ENCODE measurements at regions not wholly inside any gene's neighbourhood (a gene's known extent, or its start where the extent isn't known, plus 50 kb on each side); places are given as distances from the start of the nearest gene placed in this dataset.
"Not testable (repeated sequence)": the region's sequence is repeated elsewhere in the genome, so short reads cannot be mapped to it uniquely, and the experiment has no call there.

- no peak overlapping the region for H3K9ac ChIP-seq (ENCODE audit: low read length)
- no peaks in the 10 kb centered on the region for H3K36me3 ChIP-seq (ENCODE audit: control insufficient read depth, low read depth, low read length)
- no peak overlapping the region for H3K4me3 ChIP-seq (ENCODE audit: low read length)
- H3K9me3 ChIP-seq (ENCODE audit: control insufficient read depth, low read depth, low read length): no peaks in the 10 kb centered on the region
- no peaks in the 10 kb centered on the region for H3K27me3 ChIP-seq (ENCODE audit: control insufficient read depth, insufficient read depth, low read length)
- no peak overlapping the region for H3K27ac ChIP-seq (ENCODE audit: low read length)
- peaks cover under 1% of the 10 kb centered on the region for H3K4me1 ChIP-seq (ENCODE audit: control insufficient read depth, low read depth, low read length)
These were observed 235.6 kb upstream of the RBBP8 start for GRCh38 chr18:22697561-22697960.

GRCh38 chr18:22698711-22699110 is 234.4 kb upstream of the RBBP8 start:
- no peak overlapping the region for H3K4me3 ChIP-seq (ENCODE audit: low read length)
- H3K27ac ChIP-seq (ENCODE audit: low read length): no peak overlapping the region
- no peaks in the 10 kb centered on the region for H3K27me3 ChIP-seq (ENCODE audit: control insufficient read depth, insufficient read depth, low read length)
- no peaks in the 10 kb centered on the region for H3K4me1 ChIP-seq (ENCODE audit: control insufficient read depth, low read depth, low read length)
- no peak overlapping the region for H3K9ac ChIP-seq (ENCODE audit: low read length)
- no peaks in the 10 kb centered on the region for H3K36me3 ChIP-seq (ENCODE audit: control insufficient read depth, low read depth, low read length)
- no peaks in the 10 kb centered on the region for H3K9me3 ChIP-seq (ENCODE audit: control insufficient read depth, low read depth, low read length)

- H3K4me1 ChIP-seq (ENCODE audit: control insufficient read depth, low read depth, low read length): no peaks in the 10 kb centered on the region
- H3K9ac ChIP-seq (ENCODE audit: low read length): no peak overlapping the region
- no peak overlapping the region for H3K27ac ChIP-seq (ENCODE audit: low read length)
- no peaks in the 10 kb centered on the region for H3K36me3 ChIP-seq (ENCODE audit: control insufficient read depth, low read depth, low read length)
- H3K9me3 ChIP-seq (ENCODE audit: control insufficient read depth, low read depth, low read length): no peaks in the 10 kb centered on the region
- H3K4me3 ChIP-seq (ENCODE audit: low read length): no peak overlapping the region
- no peaks in the 10 kb centered on the region for H3K27me3 ChIP-seq (ENCODE audit: control insufficient read depth, insufficient read depth, low read length)
These were observed 233.5 kb upstream of the RBBP8 start for GRCh38 chr18:22699629-22700028.

- Histone ChIP-seq H3K36me3 (ENCODE audit: control insufficient read depth, low read depth, low read length) (no peaks in the 10 kb centered on the region), H3K9me3 (ENCODE audit: control insufficient read depth, low read depth, low read length) (no peaks in the 10 kb centered on the region), H3K27ac (ENCODE audit: low read length) (no peak overlapping the region), H3K4me1 (ENCODE audit: control insufficient read depth, low read depth, low read length) (no peaks in the 10 kb centered on the region), H3K4me3 (ENCODE audit: low read length) (no peak overlapping the region), H3K9ac (ENCODE audit: low read length) (no peak overlapping the region), H3K27me3 (ENCODE audit: control insufficient read depth, insufficient read depth, low read length) (no peaks in the 10 kb centered on the region)
These were observed 232.2 kb upstream of the RBBP8 start for GRCh38 chr18:22700920-22701319.

GRCh38 chr18:22701326-22701725 is 231.8 kb upstream of the RBBP8 start:
- Histone ChIP-seq H3K4me3 (ENCODE audit: low read length) (no peak overlapping the region), H3K9ac (ENCODE audit: low read length) (no peak overlapping the region), H3K9me3 (ENCODE audit: control insufficient read depth, low read depth, low read length) (no peaks in the 10 kb centered on the region), H3K4me1 (ENCODE audit: control insufficient read depth, low read depth, low read length) (no peaks in the 10 kb centered on the region), H3K27ac (ENCODE audit: low read length) (no peak overlapping the region), H3K27me3 (ENCODE audit: control insufficient read depth, insufficient read depth, low read length) (no peaks in the 10 kb centered on the region), H3K36me3 (ENCODE audit: control insufficient read depth, low read depth, low read length) (no peaks in the 10 kb centered on the region)

GRCh38 chr18:22701795-22702194 is 231.3 kb upstream of the RBBP8 start:
- H3K4me3 ChIP-seq (ENCODE audit: low read length): no peak overlapping the region
- H3K36me3 ChIP-seq (ENCODE audit: control insufficient read depth, low read depth, low read length): no peaks in the 10 kb centered on the region
- no peaks in the 10 kb centered on the region for H3K9me3 ChIP-seq (ENCODE audit: control insufficient read depth, low read depth, low read length)
- no peaks in the 10 kb centered on the region for H3K4me1 ChIP-seq (ENCODE audit: control insufficient read depth, low read depth, low read length)
- H3K9ac ChIP-seq (ENCODE audit: low read length): no peak overlapping the region
- H3K27ac ChIP-seq (ENCODE audit: low read length): no peak overlapping the region
- no peaks in the 10 kb centered on the region for H3K27me3 ChIP-seq (ENCODE audit: control insufficient read depth, insufficient read depth, low read length)

- Histone ChIP-seq H3K27me3 (ENCODE audit: control insufficient read depth, insufficient read depth, low read length) (no peaks in the 10 kb centered on the region), H3K9ac (ENCODE audit: low read length) (no peak overlapping the region), H3K36me3 (ENCODE audit: control insufficient read depth, low read depth, low read length) (no peaks in the 10 kb centered on the region), H3K4me1 (ENCODE audit: control insufficient read depth, low read depth, low read length) (no peaks in the 10 kb centered on the region), H3K4me3 (ENCODE audit: low read length) (no peak overlapping the region), H3K9me3 (ENCODE audit: control insufficient read depth, low read depth, low read length) (no peaks in the 10 kb centered on the region), H3K27ac (ENCODE audit: low read length) (no peak overlapping the region)
These were observed 230.3 kb upstream of the RBBP8 start for GRCh38 chr18:22702806-22703205.

GRCh38 chr18:22703883-22704585 is 229.1 kb upstream of the RBBP8 start:
- Histone ChIP-seq H3K4me3 (ENCODE audit: low read length) (no peak overlapping the region), H3K9me3 (ENCODE audit: control insufficient read depth, low read depth, low read length) (no peaks in the 10 kb centered on the region), H3K4me1 (ENCODE audit: control insufficient read depth, low read depth, low read length) (no peaks in the 10 kb centered on the region), H3K27me3 (ENCODE audit: control insufficient read depth, insufficient read depth, low read length) (no peaks in the 10 kb centered on the region), H3K9ac (ENCODE audit: low read length) (no peak overlapping the region), H3K36me3 (ENCODE audit: control insufficient read depth, low read depth, low read length) (no peaks in the 10 kb centered on the region), H3K27ac (ENCODE audit: low read length) (no peak overlapping the region)

- Histone ChIP-seq H3K9ac (ENCODE audit: low read length) (no peak overlapping the region), H3K4me3 (ENCODE audit: low read length) (no peak overlapping the region), H3K27ac (ENCODE audit: low read length) (no peak overlapping the region), H3K36me3 (ENCODE audit: control insufficient read depth, low read depth, low read length) (no peaks in the 10 kb centered on the region), H3K9me3 (ENCODE audit: control insufficient read depth, low read depth, low read length) (no peaks in the 10 kb centered on the region), H3K4me1 (ENCODE audit: control insufficient read depth, low read depth, low read length) (no peaks in the 10 kb centered on the region), H3K27me3 (ENCODE audit: control insufficient read depth, insufficient read depth, low read length) (no peaks in the 10 kb centered on the region)
These were observed 228.6 kb upstream of the RBBP8 start for GRCh38 chr18:22704586-22704918.

- Histone ChIP-seq H3K4me1 (ENCODE audit: control insufficient read depth, low read depth, low read length) (no peaks in the 10 kb centered on the region), H3K27me3 (ENCODE audit: control insufficient read depth, insufficient read depth, low read length) (no peaks in the 10 kb centered on the region), H3K9me3 (ENCODE audit: control insufficient read depth, low read depth, low read length) (no peaks in the 10 kb centered on the region), H3K27ac (ENCODE audit: low read length) (no peak overlapping the region), H3K9ac (ENCODE audit: low read length) (no peak overlapping the region), H3K4me3 (ENCODE audit: low read length) (no peak overlapping the region), H3K36me3 (ENCODE audit: control insufficient read depth, low read depth, low read length) (no peaks in the 10 kb centered on the region)
These were observed 227.8 kb upstream of the RBBP8 start for GRCh38 chr18:22705328-22705727.

GRCh38 chr18:22706025-22706424 is 227.1 kb upstream of the RBBP8 start:
- not testable (repeated sequence) for H3K9me3 ChIP-seq (ENCODE audit: control insufficient read depth, low read depth, low read length); H3K4me1 ChIP-seq (ENCODE audit: control insufficient read depth, low read depth, low read length); H3K36me3 ChIP-seq (ENCODE audit: control insufficient read depth, low read depth, low read length); H3K9ac ChIP-seq (ENCODE audit: low read length); H3K27ac ChIP-seq (ENCODE audit: low read length); H3K27me3 ChIP-seq (ENCODE audit: control insufficient read depth, insufficient read depth, low read length); H3K4me3 ChIP-seq (ENCODE audit: low read length)

- H3K27ac ChIP-seq (ENCODE audit: low read length): no peak overlapping the region
These were observed 223.7 kb upstream of the RBBP8 start for GRCh38 chr18:22709288-22710060.

More at GRCh38 chr18:22709288-22710060, 223.7 kb upstream of the RBBP8 start:
- Histone ChIP-seq H3K4me3 (ENCODE audit: low read length) (no peak overlapping the region), H3K36me3 (ENCODE audit: control insufficient read depth, low read depth, low read length) (no peaks in the 10 kb centered on the region), H3K4me1 (ENCODE audit: control insufficient read depth, low read depth, low read length) (peaks cover 3% of the 10 kb centered on the region), H3K9me3 (ENCODE audit: control insufficient read depth, low read depth, low read length) (no peaks in the 10 kb centered on the region), H3K9ac (ENCODE audit: low read length) (no peak overlapping the region), H3K27me3 (ENCODE audit: control insufficient read depth, insufficient read depth, low read length) (no peaks in the 10 kb centered on the region)
